ENCODE measurements at regions not wholly inside any gene's neighbourhood (a gene's known extent, or its start where the extent isn't known, plus 50 kb on each side); places are given as distances from the start of the nearest gene placed in this dataset.

DNA sequence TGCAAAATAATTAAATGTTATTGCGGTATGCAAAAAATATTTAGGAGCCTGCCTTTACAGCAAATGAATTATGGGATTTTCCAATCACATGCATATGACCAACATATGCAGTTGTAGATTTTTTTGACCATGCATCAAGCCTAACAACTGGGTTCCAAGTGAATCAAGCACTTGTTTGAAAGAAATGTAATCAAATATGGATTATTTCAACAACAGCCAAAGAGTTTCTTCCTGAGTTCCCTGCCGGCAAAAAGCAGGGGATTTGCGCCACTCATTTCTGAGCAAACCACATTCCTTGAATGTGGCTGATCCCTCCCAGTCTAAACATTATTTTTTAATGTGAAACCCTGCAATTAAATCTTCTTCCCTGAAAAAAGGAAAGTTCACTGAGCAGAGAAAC, 100.1 kb upstream of the ADTRP start:
- H3K79me2 ChIP-seq (ENCODE audit: insufficient read depth, low read depth, low read length), result no peaks in the 10 kb centered on the region
- no peak overlapping the region for H3K27ac ChIP-seq (ENCODE audit: low read depth, low read length, poor library complexity, severe bottlenecking)
- BruUV-seq (replicated peaks), result no TSS peak
- no peaks in the 10 kb centered on the region for H3K9me3 ChIP-seq (ENCODE audit: low read length)
- POLR2A ChIA-PET, result no interaction called here
- H2AFZ ChIP-seq (ENCODE audit: low read length), result no peak overlapping the region
- H3K4me2 ChIP-seq (ENCODE audit: low read length), result no peak overlapping the region
- no peaks in the 10 kb centered on the region for H3K4me1 ChIP-seq (ENCODE audit: insufficient read depth, low read length, poor library complexity, severe bottlenecking)
- no peak for DNase-seq (ENCODE audit: low spot score)
- no peaks in the 10 kb centered on the region for H4K20me1 ChIP-seq (ENCODE audit: insufficient read depth, low read length)
- no peak for TF ChIP-seq EZH2phosphoT487 (IDR thresholded peaks at IDR 0.05; ENCODE audit: borderline replicate concordance, low read depth, low read length)
- TF ChIP-seq, protein P1, sequence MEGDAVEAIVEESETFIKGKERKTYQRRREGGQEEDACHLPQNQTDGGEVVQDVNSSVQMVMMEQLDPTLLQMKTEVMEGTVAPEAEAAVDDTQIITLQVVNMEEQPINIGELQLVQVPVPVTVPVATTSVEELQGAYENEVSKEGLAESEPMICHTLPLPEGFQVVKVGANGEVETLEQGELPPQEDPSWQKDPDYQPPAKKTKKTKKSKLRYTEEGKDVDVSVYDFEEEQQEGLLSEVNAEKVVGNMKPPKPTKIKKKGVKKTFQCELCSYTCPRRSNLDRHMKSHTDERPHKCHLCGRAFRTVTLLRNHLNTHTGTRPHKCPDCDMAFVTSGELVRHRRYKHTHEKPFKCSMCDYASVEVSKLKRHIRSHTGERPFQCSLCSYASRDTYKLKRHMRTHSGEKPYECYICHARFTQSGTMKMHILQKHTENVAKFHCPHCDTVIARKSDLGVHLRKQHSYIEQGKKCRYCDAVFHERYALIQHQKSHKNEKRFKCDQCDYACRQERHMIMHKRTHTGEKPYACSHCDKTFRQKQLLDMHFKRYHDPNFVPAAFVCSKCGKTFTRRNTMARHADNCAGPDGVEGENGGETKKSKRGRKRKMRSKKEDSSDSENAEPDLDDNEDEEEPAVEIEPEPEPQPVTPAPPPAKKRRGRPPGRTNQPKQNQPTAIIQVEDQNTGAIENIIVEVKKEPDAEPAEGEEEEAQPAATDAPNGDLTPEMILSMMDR (conservative IDR thresholded peaks at IDR 0.05; ENCODE audit: low read length), result no peak
- no peaks in the 10 kb centered on the region for H3K36me3 ChIP-seq (ENCODE audit: insufficient read depth, low read length)
- H3K9me2 ChIP-seq (ENCODE audit: insufficient read depth, low read length), result no peaks in the 10 kb centered on the region
- intact Hi-C loops (cut with micrococcal nuclease; ENCODE audit: unreplicated experiment), result no loop called here
- H3K4me3 ChIP-seq (ENCODE audit: low read depth, low read length, poor library complexity, severe bottlenecking), result no peak overlapping the region
- CTCF ChIA-PET (ENCODE audit: unreplicated experiment), result no interaction called here

DNA sequence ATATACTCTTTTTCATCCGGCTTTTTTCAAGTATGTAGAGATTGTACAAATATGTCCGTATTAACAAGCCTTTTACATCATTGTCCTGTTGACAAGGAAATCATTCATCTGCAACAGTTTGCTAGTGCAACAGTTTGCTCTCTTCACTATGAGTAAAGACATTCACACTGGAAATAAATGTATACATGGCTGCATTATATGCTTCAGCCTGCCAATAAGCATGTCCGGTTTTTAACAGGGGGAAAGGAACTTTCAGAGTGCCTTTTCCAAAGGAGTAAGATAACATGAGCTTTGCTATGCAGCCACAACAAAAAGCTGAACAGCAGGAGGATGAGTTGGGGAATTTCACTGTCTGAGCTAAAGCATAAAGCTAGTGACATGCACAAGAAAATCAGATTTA, 99.4 kb upstream of the ADTRP start:
- Histone ChIP-seq H3K9me3 (ENCODE audit: low read length) (no peaks in the 10 kb centered on the region), H4K20me1 (ENCODE audit: insufficient read depth, low read length) (no peaks in the 10 kb centered on the region), H3K27ac (ENCODE audit: low read depth, low read length, poor library complexity, severe bottlenecking) (no peak overlapping the region), H3K79me2 (ENCODE audit: insufficient read depth, low read depth, low read length) (no peaks in the 10 kb centered on the region), H3K4me3 (ENCODE audit: low read depth, low read length, poor library complexity, severe bottlenecking) (no peak overlapping the region), H2AFZ (ENCODE audit: low read length) (no peak overlapping the region), H3K4me1 (ENCODE audit: insufficient read depth, low read length, poor library complexity, severe bottlenecking) (no peaks in the 10 kb centered on the region), H3K4me2 (ENCODE audit: low read length) (no peak overlapping the region), H3K9me2 (ENCODE audit: insufficient read depth, low read length) (no peaks in the 10 kb centered on the region), H3K36me3 (ENCODE audit: insufficient read depth, low read length) (no peaks in the 10 kb centered on the region)
- TF ChIP-seq EZH2phosphoT487 (IDR thresholded peaks at IDR 0.05; ENCODE audit: borderline replicate concordance, low read depth, low read length), result no peak
- TF ChIP-seq, protein P1 (conservative IDR thresholded peaks at IDR 0.05; ENCODE audit: low read length), result no peak
- CTCF ChIA-PET (ENCODE audit: unreplicated experiment), result no interaction called here
- no peak for DNase-seq (ENCODE audit: low spot score)
- POLR2A ChIA-PET, result no interaction called here
- intact Hi-C loops (cut with micrococcal nuclease; ENCODE audit: unreplicated experiment), result no loop called here
- BruUV-seq (replicated peaks), result no TSS peak

DNA sequence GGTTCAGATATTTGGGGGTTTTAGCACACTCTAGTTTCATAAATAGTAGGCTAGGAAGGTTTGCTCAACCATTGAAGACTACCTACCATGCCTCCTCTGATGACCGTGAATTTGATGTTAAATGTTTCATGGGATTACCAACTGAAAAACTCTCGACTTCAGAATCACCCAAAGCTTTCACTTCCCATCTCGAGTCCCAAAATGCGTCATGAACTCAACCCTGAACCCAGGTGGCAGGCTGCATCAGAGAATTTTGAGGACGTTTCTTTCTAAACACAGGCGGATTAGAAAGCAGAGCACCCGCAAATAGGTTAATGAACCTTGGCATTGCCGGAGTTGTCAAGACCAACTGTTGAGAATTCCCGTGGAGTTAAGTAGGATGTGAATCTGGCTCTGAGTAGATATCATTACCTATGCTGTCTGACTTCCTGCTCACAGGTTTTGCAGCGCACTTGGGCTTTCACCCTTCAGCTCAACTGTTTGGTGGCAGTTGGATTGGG, 98.4 kb upstream of the ADTRP start:
- Histone ChIP-seq H3K4me3 (ENCODE audit: low read depth, low read length, poor library complexity, severe bottlenecking) (no peak overlapping the region), H3K4me2 (ENCODE audit: low read length) (no peak overlapping the region), H3K79me2 (ENCODE audit: insufficient read depth, low read depth, low read length) (no peaks in the 10 kb centered on the region), H2AFZ (ENCODE audit: low read length) (no peak overlapping the region), H4K20me1 (ENCODE audit: insufficient read depth, low read length) (no peaks in the 10 kb centered on the region), H3K9me2 (ENCODE audit: insufficient read depth, low read length) (no peaks in the 10 kb centered on the region), H3K27ac (ENCODE audit: low read depth, low read length, poor library complexity, severe bottlenecking) (no peak overlapping the region), H3K36me3 (ENCODE audit: insufficient read depth, low read length) (no peaks in the 10 kb centered on the region), H3K9me3 (ENCODE audit: low read length) (no peaks in the 10 kb centered on the region), H3K4me1 (ENCODE audit: insufficient read depth, low read length, poor library complexity, severe bottlenecking) (no peaks in the 10 kb centered on the region)
- POLR2A ChIA-PET, result interaction anchor here (0.9 kb wide), 1 partner anchor 23 kb away, joined by 3 read pairs; no protein-coding TSS in a partner anchor
- DNase-seq (ENCODE audit: low spot score), result no peak
- BruUV-seq (replicated peaks), result no TSS peak
- intact Hi-C loops (cut with micrococcal nuclease; ENCODE audit: unreplicated experiment), result no loop called here
- CTCF ChIA-PET (ENCODE audit: unreplicated experiment), result no interaction called here
- TF ChIP-seq EZH2phosphoT487 (IDR thresholded peaks at IDR 0.05; ENCODE audit: borderline replicate concordance, low read depth, low read length), result no peak
- TF ChIP-seq, protein P1 (conservative IDR thresholded peaks at IDR 0.05; ENCODE audit: low read length), result no peak

Measured in OCI-LY7 (cell line).